ENCODE measurements at regions not wholly inside any gene's neighbourhood (a gene's known extent, or its start where the extent isn't known, plus 50 kb on each side); places are given as distances from the start of the nearest gene placed in this dataset.

DNA sequence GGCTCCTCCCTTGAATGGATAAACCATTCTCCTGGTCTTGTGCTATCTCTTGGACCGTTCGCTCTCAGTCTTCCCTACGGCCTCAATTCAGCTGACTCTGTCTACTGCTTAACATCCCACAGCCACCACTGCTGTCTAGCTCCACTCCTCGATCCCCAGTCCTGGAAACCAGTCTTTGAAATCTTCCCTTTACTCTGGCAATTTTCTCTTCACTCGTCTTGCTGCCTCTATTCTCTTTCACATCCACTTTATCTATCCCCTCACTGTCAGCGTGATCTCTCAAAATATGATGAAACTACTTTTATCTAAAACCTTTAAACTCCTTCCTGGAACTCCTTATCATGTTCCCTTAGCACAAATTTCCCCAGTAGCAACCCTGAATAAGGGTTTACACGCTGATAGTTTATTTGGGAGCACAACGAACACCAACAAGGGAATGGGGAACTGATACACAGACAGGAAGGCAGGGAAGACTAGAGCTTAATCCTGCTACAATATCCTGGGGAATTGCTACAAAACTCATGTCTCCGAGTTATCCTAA is 131.6 kb upstream of the SAMSN1 start:
- no peak for TF ChIP-seq EZH2 (IDR thresholded peaks at IDR 0.05; ENCODE audit: borderline replicate concordance, low read length)
- TF ChIP-seq, protein P1, sequence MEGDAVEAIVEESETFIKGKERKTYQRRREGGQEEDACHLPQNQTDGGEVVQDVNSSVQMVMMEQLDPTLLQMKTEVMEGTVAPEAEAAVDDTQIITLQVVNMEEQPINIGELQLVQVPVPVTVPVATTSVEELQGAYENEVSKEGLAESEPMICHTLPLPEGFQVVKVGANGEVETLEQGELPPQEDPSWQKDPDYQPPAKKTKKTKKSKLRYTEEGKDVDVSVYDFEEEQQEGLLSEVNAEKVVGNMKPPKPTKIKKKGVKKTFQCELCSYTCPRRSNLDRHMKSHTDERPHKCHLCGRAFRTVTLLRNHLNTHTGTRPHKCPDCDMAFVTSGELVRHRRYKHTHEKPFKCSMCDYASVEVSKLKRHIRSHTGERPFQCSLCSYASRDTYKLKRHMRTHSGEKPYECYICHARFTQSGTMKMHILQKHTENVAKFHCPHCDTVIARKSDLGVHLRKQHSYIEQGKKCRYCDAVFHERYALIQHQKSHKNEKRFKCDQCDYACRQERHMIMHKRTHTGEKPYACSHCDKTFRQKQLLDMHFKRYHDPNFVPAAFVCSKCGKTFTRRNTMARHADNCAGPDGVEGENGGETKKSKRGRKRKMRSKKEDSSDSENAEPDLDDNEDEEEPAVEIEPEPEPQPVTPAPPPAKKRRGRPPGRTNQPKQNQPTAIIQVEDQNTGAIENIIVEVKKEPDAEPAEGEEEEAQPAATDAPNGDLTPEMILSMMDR (conservative IDR thresholded peaks at IDR 0.05 in 1 of 2, IDR thresholded peaks at IDR 0.05 in 1 of 2; ENCODE audit: extremely low read depth in 1 of 2, insufficient read depth in 1 of 2, low read depth in 1 of 2, low read length in 2 of 2): no peak

Measured in mammary epithelial cell (primary cell).